ENCODE measurements at regions not wholly inside any gene's neighbourhood (a gene's known extent, or its start where the extent isn't known, plus 50 kb on each side); places are given as distances from the start of the nearest gene placed in this dataset.

DNA sequence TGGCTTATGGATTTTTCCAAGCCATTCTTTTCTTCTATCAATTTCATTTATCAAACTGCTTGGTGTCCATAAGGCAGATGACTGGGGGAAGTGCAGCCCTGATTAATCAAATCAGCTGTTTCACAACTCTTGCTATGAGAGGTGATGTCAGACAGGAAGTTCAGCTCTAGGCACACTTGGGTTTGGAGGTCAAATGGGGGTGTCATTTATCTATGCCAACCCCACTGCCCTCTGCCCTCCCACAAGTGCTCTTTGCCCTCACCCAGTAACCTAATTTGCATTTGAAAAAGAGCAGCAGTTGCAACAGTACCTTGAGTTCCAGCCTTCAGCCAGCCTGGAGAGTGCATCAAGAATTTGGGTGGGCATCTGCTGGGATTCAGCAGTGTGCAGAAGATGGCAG is 431.3 kb upstream of the SPRED2 start:
- H2BK12ac ChIP-seq (ENCODE audit: low read depth, low read length): peak overlapping the region; percentile 64; the same call in 1 of the 2 replicates
- H2BK15ac ChIP-seq (ENCODE audit: low read length): no peak overlapping the region
- no peak overlapping the region for H3K27ac ChIP-seq (ENCODE audit: low read depth, low read length)
- no peaks in the 10 kb centered on the region for H3K36me3 ChIP-seq (ENCODE audit: control insufficient read depth in 2 of 4, insufficient read depth in 4 of 4, low read length in 3 of 4)
- H4K91ac ChIP-seq (replicated peaks; ENCODE audit: insufficient read length, low read length): no peak overlapping the region
- no peaks in the 10 kb centered on the region for H3K27me3 ChIP-seq (replicated peaks in 1 of 4; ENCODE audit: control insufficient read depth in 3 of 4, extremely low read depth in 1 of 4, insufficient read depth in 3 of 4, low read length in 3 of 4)
- H3K4me1 ChIP-seq (replicated peaks in 1 of 4; ENCODE audit: control insufficient read depth in 3 of 4, insufficient read depth in 4 of 4, low read length in 3 of 4): peaks cover 0 to 8% (median 3%) of the 10 kb centered on the region in 4 experiments; a peak in 2 of 7 replicates
- peak overlapping the region; percentile 83; the same call in 1 of the 2 replicates for H2AFZ ChIP-seq (ENCODE audit: low read length)
- H2BK5ac ChIP-seq (ENCODE audit: low read depth, low read length): no peak overlapping the region
- no peak overlapping the region for H3K56ac ChIP-seq (replicated peaks; ENCODE audit: insufficient read length, low read depth, low read length)
- no peaks in the 10 kb centered on the region for H3K79me1 ChIP-seq (ENCODE audit: low read depth, low read length)
- no peak overlapping the region for H2BK120ac ChIP-seq (replicated peaks; ENCODE audit: low read depth, low read length)
- ChIA-PET CTCF (ENCODE audit: partially characterized antibody) (no interaction called here), POLR2A (ENCODE audit: partially characterized antibody) (no interaction called here)
- no peak for DNase-seq (ENCODE audit: low read depth in 1 of 2, low spot score in 2 of 2)
- no peak overlapping the region for H4K5ac ChIP-seq (ENCODE audit: insufficient read length, low read depth, low read length)
- no peak overlapping the region for H3K4ac ChIP-seq (replicated peaks; ENCODE audit: insufficient read length, low read depth, low read length)
- no peak overlapping the region for H3K14ac ChIP-seq (ENCODE audit: insufficient read length)
- FAIRE-seq: no peak
- no peaks in the 10 kb centered on the region for H3K23me2 ChIP-seq (ENCODE audit: low read depth, low read length)
- no peak overlapping the region for H3K9ac ChIP-seq (replicated peaks in 1 of 4; ENCODE audit: extremely low read depth in 1 of 4, low read depth in 3 of 4, low read length in 3 of 4)
- no peak overlapping the region for H3K18ac ChIP-seq (ENCODE audit: extremely low read depth, low read length)
- no peaks in the 10 kb centered on the region for H4K20me1 ChIP-seq (replicated peaks in 1 of 2; ENCODE audit: control insufficient read depth in 1 of 2, insufficient read depth in 2 of 2, low read length in 2 of 2)
- H3K4me3 ChIP-seq (ENCODE audit: extremely low read depth in 1 of 4, insufficient read depth in 2 of 4, low read depth in 3 of 4, low read length in 4 of 4): no peak overlapping the region
- H3K4me2 ChIP-seq (ENCODE audit: insufficient read depth in 1 of 2, low read depth in 2 of 2, low read length in 2 of 2): no peak overlapping the region
- H3K79me2 ChIP-seq (ENCODE audit: control insufficient read depth in 1 of 2, insufficient read depth in 2 of 2, low read length in 2 of 2): no peaks in the 10 kb centered on the region
- no peak overlapping the region for H2AK5ac ChIP-seq (ENCODE audit: low read depth, low read length)
- no peaks in the 10 kb centered on the region for H3K9me3 ChIP-seq (ENCODE audit: insufficient read depth in 2 of 2, low read depth in 1 of 2, low read length in 1 of 2)
- H3K23ac ChIP-seq (ENCODE audit: insufficient read length): no peak overlapping the region
- H4K8ac ChIP-seq (ENCODE audit: extremely low read depth, insufficient read depth, low read length): no peak overlapping the region
- TF ChIP-seq HDAC2 (IDR thresholded peaks at IDR 0.05; ENCODE audit: borderline replicate concordance in 1 of 2, low read depth in 2 of 2, low read length in 2 of 2): no peak
- no peak for TF ChIP-seq KDM1A (IDR thresholded peaks at IDR 0.05; ENCODE audit: borderline replicate concordance, low read length)
- TF ChIP-seq TAF7 (optimal IDR thresholded peaks at IDR 0.05; ENCODE audit: borderline replicate concordance, low read depth, low read length): no peak
- no peak for TF ChIP-seq TCF12 (IDR thresholded peaks at IDR 0.05; ENCODE audit: low read depth, low read length)
- no peak for TF ChIP-seq CREB1 (IDR thresholded peaks at IDR 0.05)
- TF ChIP-seq MAFK (IDR thresholded peaks at IDR 0.05; ENCODE audit: low read depth, low read length): no peak
- TF ChIP-seq EGR1 (IDR thresholded peaks at IDR 0.05; ENCODE audit: borderline replicate concordance, low read depth, low read length): no peak
- no peak for TF ChIP-seq EP300 (IDR thresholded peaks at IDR 0.05; ENCODE audit: borderline replicate concordance in 1 of 2, low read depth in 2 of 2, low read length in 2 of 2)
- TF ChIP-seq SP4 (IDR thresholded peaks at IDR 0.05; ENCODE audit: low read length): no peak
- no peak for TF ChIP-seq TAF1 (IDR thresholded peaks at IDR 0.05; ENCODE audit: low read depth, low read length)
- no peak for TF ChIP-seq RNF2 (IDR thresholded peaks at IDR 0.05; ENCODE audit: borderline replicate concordance, low read depth, low read length, missing control alignments, poor library complexity, severe bottlenecking)
- TF ChIP-seq CBX8 (IDR thresholded peaks at IDR 0.05; ENCODE audit: borderline replicate concordance, low read depth, low read length): no peak
- no peak overlapping the region for H2BK20ac ChIP-seq (ENCODE audit: low read length)
